CD4-positive, alpha-beta T cell treated with Interleukin-4 for 4 hours (primary cell): ENCODE measurements at regions not wholly inside any gene's neighbourhood (a gene's known extent, or its start where the extent isn't known, plus 50 kb on each side); places are given as distances from the start of the nearest gene placed in this dataset.

Experiments used
- DNase-seq: peaks from one replicate; pipeline ENCODE4 v3.0.0-alpha.2; 2020

DNA sequence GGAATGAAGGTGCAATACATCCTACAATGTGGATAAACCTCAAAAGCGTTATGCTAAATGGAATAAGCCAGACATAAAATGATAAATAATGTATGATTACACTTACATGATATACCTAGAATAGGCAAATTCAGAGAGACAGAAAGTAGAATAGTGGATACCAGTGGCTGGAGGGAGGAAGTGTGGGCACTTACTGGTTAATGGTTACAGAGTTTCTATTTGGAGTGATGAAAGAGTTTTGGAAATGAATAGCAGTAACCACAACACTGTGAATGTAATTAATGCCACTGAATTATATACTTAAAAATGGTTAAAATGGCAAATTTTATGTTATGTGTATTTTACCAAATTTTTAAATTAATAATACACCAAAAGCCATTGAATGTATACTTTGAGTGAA lies 71.4 kb upstream of the CST7 start:
- no peak for DNase-seq

- DNase-seq, result no peak
Observed at GRCh38 chr20:24878657-24879056, 70.4 kb upstream of the CST7 start.

- DNase-seq, result no peak
Observed at GRCh38 chr20:24879875-24880274, 69.2 kb upstream of the CST7 start.

DNA sequence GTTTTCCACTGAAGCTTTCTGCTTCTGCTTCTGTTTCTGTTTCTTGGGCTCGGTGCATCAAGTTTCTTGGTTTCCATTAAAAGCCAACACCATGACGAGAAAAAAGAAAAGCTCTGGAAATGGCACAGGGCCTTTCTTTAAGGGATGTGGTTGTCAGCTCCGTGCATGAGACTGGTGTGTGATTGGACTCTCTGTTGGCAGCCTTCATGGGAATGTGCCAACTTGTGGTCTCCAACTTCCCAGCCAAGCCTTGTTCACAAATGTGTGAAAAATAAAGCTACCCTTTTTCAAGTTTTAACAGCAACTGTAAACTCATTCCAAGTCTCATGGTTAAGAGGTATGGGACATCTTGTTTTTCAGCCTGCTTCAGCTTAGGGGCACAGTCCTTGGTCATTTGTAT lies 68.7 kb upstream of the CST7 start:
- DNase-seq, result no peak

DNA sequence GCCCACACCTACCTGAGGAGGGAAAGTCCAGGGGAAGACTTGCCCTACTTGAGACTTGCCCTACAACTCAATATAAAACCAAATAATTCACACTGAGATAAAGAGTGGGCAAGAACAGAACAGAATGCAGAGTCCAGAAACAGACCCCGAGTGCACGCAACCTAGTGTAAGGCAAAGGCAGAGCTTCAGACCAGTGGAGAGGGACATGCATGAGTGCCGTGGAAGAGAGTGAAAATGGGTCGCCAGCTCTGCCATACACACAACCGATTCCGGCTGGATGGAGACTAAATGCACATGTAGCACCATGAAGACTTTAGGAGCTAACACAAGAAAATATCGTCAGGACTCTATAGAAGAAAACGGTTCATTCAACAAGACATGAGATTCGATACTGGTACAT lies 58.8 kb upstream of the CST7 start:
- no peak for DNase-seq

- no peak for DNase-seq
Observed at GRCh38 chr20:24891546-24892393, 57.3 kb upstream of the CST7 start.

DNA sequence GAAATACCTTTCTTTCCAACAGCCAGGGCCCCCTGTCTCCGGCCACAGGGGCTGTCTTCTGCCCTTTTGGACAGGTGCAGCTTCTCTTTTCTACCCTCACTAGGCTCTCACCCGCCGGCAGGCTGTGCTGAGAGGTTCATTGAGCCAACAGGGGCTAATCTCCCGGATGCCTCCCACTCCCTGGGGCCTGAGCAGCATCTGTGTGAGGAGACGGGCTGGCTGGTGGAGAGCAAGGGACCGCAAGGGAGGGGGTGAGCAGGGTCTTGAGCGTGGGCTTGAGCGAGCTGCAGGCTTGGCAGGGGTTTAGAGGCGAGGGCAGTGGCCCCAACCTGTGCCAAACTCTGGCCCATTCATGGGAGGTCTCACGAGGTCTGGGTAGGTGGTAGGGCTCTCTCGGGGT lies 56.5 kb upstream of the CST7 start:
- DNase-seq, result no peak

- DNase-seq, result no peak
Observed at GRCh38 chr20:24892931-24893330, 56.1 kb upstream of the CST7 start.

GRCh38 chr20:24894488-24894887 lies 54.6 kb upstream of the CST7 start:
- no peak for DNase-seq

DNA sequence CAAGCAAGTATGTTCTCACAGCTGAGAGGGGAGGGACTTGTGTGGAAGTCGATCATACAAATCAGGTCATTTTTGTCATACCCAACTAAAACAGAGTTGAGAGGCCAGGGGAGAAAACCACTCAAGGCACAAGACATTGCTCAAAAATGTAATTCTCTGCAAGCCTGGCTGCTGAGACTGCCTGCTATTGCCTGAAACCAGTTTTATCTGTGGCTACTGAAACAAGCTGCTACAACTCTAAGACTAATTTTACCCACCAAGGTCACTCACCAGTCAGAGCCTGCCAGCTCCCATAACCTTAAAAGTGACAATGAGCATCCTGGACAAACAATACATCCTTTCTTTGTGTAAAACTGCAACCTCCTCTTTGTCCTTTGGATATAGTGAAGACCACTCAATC lies 54.1 kb upstream of the CST7 start:
- DNase-seq, result no peak

- no peak for DNase-seq
Observed at GRCh38 chr20:24895431-24895830, 53.6 kb upstream of the CST7 start.

GRCh38 chr20:24895898-24896658 lies 53.0 kb upstream of the CST7 start:
- no peak for DNase-seq

DNA sequence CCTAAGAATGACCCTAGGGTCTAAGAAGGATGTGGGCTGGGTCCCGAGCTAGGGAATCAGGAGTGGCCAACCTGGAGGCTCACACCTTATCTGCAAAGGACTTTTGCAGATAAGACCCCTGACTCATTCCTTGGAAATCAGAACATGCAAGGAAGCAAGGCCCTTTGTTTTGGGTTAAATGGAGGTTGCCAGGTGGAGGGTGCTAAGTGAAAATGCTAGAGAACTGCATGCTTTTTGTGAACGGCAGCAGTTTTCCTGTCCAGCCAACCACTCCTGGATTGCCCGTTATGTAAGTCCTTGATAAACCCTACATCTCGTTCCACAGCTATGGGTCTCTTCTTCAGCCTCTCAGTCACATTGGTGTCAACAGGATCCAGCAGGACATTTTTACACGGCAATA lies 52.1 kb upstream of the CST7 start:
- DNase-seq, result no peak

- no peak for DNase-seq
Observed at GRCh38 chr20:24897974-24898373, 51.1 kb upstream of the CST7 start.

DNA sequence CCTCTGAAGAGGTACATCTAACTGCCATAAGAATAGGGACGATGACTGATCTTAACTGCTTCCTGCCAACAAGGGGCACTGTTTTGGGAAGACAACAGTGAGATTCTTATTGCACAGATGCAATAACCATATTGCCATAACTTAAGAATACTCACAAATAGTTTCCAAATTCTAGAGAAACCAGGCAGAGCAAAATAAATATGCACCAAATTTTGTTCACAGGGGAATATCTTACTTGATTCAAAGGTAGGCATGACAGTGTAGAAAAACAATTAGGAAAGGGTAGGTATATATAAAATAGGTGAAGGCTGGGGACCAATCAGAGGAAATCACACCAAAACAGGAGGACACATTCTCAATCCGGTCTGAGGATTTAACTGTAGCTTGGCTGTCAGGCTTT lies 49.9 kb upstream of the CST7 start:
- DNase-seq, result no peak
